H1 (cell line): ENCODE measurements at regions not wholly inside any gene's neighbourhood (a gene's known extent, or its start where the extent isn't known, plus 50 kb on each side); places are given as distances from the start of the nearest gene placed in this dataset.

ENCODE experiments used
- CTCF ChIA-PET: fragments of 300-600 bp; sonication (Branson Sonifier 250); formaldehyde crosslinking; loops from one replicate; lab custom pipeline; 2021; ENCODE audit not compliant: partially characterized antibody; lab: Charles Lee
- POLR2A ChIA-PET: fragments of 300-600 bp; sonication (Branson Sonifier 250); formaldehyde crosslinking; loops from one replicate; lab custom pipeline; 2021; ENCODE audit warnings: inconsistent platforms; ENCODE audit not compliant: partially characterized antibody; lab: Charles Lee
- DNase-seq, 2 experiments: peaks; one replicate each; pipeline versions ENCODE4 v3.0.0 to v3.0.0-alpha.2; 2010 to 2022; ENCODE audit warnings: low spot score in 2 of 2, low read depth in 1 of 2, mixed read lengths in 1 of 2
- FAIRE-seq: peaks from 2 replicates; lab custom pipeline; 2011; peaks lifted over from hg19 to GRCh38; lab: Jason Lieb, UNC
- H2AFZ ChIP-seq: 2 replicates; pipeline ENCODE4 v1.8.1; 2012; ENCODE audit warnings: low read length, inconsistent platforms
- H2AK5ac ChIP-seq: 2 replicates; pipeline ENCODE4 v1.6.1; 2013; ENCODE audit warnings: low read depth, low read length
- H2BK120ac ChIP-seq: replicated peaks from 2 replicates; pipeline ENCODE3; 2013; ENCODE audit warnings: low read depth, low read length, inconsistent platforms
- H2BK12ac ChIP-seq: 2 replicates; pipeline ENCODE4 v1.6.1; 2013; ENCODE audit warnings: low read depth, low read length
- H2BK15ac ChIP-seq: 2 replicates; pipeline ENCODE4 v1.6.1; 2013; ENCODE audit warnings: low read length
- H2BK20ac ChIP-seq: 2 replicates; pipeline ENCODE4 v1.6.1; 2013; ENCODE audit warnings: low read length
- H2BK5ac ChIP-seq: 2 replicates; pipeline ENCODE4 v1.6.1; 2013; ENCODE audit warnings: low read depth, low read length
- H3K14ac ChIP-seq: 2 replicates; pipeline ENCODE4 v1.6.1; 2013; ENCODE audit warnings: inconsistent platforms; ENCODE audit not compliant: insufficient read length
- H3K18ac ChIP-seq: 2 replicates; pipeline ENCODE4 v1.6.1; 2013; ENCODE audit warnings: low read length; ENCODE audit errors: extremely low read depth
- H3K23ac ChIP-seq: 2 replicates; pipeline ENCODE4 v1.6.1; 2013; ENCODE audit warnings: inconsistent platforms; ENCODE audit not compliant: insufficient read length
- H3K23me2 ChIP-seq: 2 replicates; pipeline ENCODE4 v1.6.1; 2013; ENCODE audit warnings: low read depth, low read length
- H3K27ac ChIP-seq: 2 replicates; pipeline ENCODE4 v1.6.1; 2011; ENCODE audit warnings: low read depth, low read length, inconsistent platforms
- H3K27me3 ChIP-seq, 4 experiments: replicated peaks in 1 of 4; 1 replicate in 1 of 4; 2 replicates in 3 of 4; pipeline versions ENCODE4 v1.6.1 to v1.8.1; 2011 to 2013; ENCODE audit warnings: low read length in 3 of 4, mild to moderate bottlenecking in 3 of 4, inconsistent platforms in 2 of 4, mixed read lengths in 2 of 4, moderate library complexity in 1 of 4; ENCODE audit not compliant: control insufficient read depth in 3 of 4, insufficient read depth in 3 of 4; ENCODE audit errors: extremely low read depth in 1 of 4
- H3K36me3 ChIP-seq, 4 experiments: 2 replicates each; pipeline versions ENCODE4 v1.6.1 to v1.8.1; 2011 to 2013; ENCODE audit warnings: mild to moderate bottlenecking in 4 of 4, low read length in 3 of 4, moderate library complexity in 2 of 4, control low read depth in 1 of 4, inconsistent platforms in 1 of 4; ENCODE audit not compliant: insufficient read depth in 4 of 4, control insufficient read depth in 2 of 4
- H3K4ac ChIP-seq: replicated peaks from 2 replicates; pipeline ENCODE3; 2013; ENCODE audit warnings: low read length, low read depth, mixed read lengths, inconsistent platforms; ENCODE audit not compliant: insufficient read length
- H3K4me1 ChIP-seq, 4 experiments: replicated peaks in 1 of 4; 1 replicate in 1 of 4; 2 replicates in 3 of 4; pipeline versions ENCODE4 v1.6.1 to v1.8.1; 2011 to 2013; ENCODE audit warnings: low read length in 3 of 4, inconsistent platforms in 2 of 4, mixed read lengths in 1 of 4; ENCODE audit not compliant: insufficient read depth in 4 of 4, control insufficient read depth in 3 of 4
- H3K4me2 ChIP-seq, 2 experiments: 2 replicates each; pipeline versions ENCODE4 v1.6.1 to v1.8.1; 2011 to 2013; ENCODE audit warnings: low read depth in 2 of 2, low read length in 2 of 2, control low read depth in 1 of 2, inconsistent platforms in 1 of 2, mild to moderate bottlenecking in 1 of 2; ENCODE audit not compliant: insufficient read depth in 1 of 2
- H3K4me3 ChIP-seq, 4 experiments: fragments of 200-600, 300-600 bp in 1 of 4; sonication (generic), shearing (Covaris generic), sonication (Bioruptor Twin) in 1 of 4; 2 replicates each; pipeline versions ENCODE4 v1.5.1 to v1.8.1; 2011 to 2016; ENCODE audit warnings: low read length in 4 of 4, low read depth in 3 of 4, control low read depth in 2 of 4, inconsistent platforms in 2 of 4, mild to moderate bottlenecking in 2 of 4, mixed read lengths in 1 of 4, moderate library complexity in 1 of 4; ENCODE audit not compliant: insufficient read depth in 2 of 4; ENCODE audit errors: extremely low read depth in 1 of 4
- H3K56ac ChIP-seq: replicated peaks from 2 replicates; pipeline ENCODE3; 2013; ENCODE audit warnings: low read depth, mild to moderate bottlenecking, mixed read lengths, low read length, inconsistent platforms; ENCODE audit not compliant: insufficient read length
- H3K79me1 ChIP-seq: 2 replicates; pipeline ENCODE4 v1.6.1; 2013; ENCODE audit warnings: low read depth, low read length, control low read depth
- H3K79me2 ChIP-seq, 2 experiments: 2 replicates each; pipeline versions ENCODE4 v1.6.1 to v1.8.1; 2012 to 2013; ENCODE audit warnings: low read length in 2 of 2, mild to moderate bottlenecking in 2 of 2, inconsistent platforms in 1 of 2; ENCODE audit not compliant: insufficient read depth in 2 of 2, control insufficient read depth in 1 of 2
- H3K9ac ChIP-seq, 4 experiments: replicated peaks in 1 of 4; 1 replicate in 1 of 4; 2 replicates in 3 of 4; pipeline versions ENCODE4 v1.6.1 to v1.8.1; 2011 to 2013; ENCODE audit warnings: low read depth in 3 of 4, low read length in 3 of 4, control low read depth in 2 of 4, mild to moderate bottlenecking in 2 of 4, moderate library complexity in 2 of 4, inconsistent platforms in 1 of 4; ENCODE audit errors: extremely low read depth in 1 of 4
- H3K9me3 ChIP-seq, 2 experiments: 2 replicates each; pipeline versions ENCODE4 v1.6.1 to v1.8.1; 2012 to 2013; ENCODE audit warnings: mild to moderate bottlenecking in 2 of 2, moderate library complexity in 2 of 2, control low read depth in 1 of 2, inconsistent platforms in 1 of 2, low read depth in 1 of 2, low read length in 1 of 2, mixed read lengths in 1 of 2; ENCODE audit not compliant: insufficient read depth in 2 of 2
- H4K20me1 ChIP-seq, 2 experiments: replicated peaks in 1 of 2; 2 replicates each; pipeline versions ENCODE3 to v1.8.1; 2011 to 2013; ENCODE audit warnings: inconsistent platforms in 2 of 2, low read length in 2 of 2, mild to moderate bottlenecking in 1 of 2; ENCODE audit not compliant: insufficient read depth in 2 of 2, control insufficient read depth in 1 of 2
- H4K5ac ChIP-seq: 2 replicates; pipeline ENCODE4 v1.6.1; 2013; ENCODE audit warnings: low read length, low read depth, mixed read lengths, inconsistent platforms; ENCODE audit not compliant: insufficient read length
- H4K8ac ChIP-seq: 2 replicates; pipeline ENCODE4 v1.8.0; 2013; ENCODE audit warnings: mild to moderate bottlenecking, moderate library complexity, low read length, inconsistent platforms; ENCODE audit not compliant: insufficient read depth; ENCODE audit errors: extremely low read depth
- H4K91ac ChIP-seq: replicated peaks from 2 replicates; pipeline ENCODE3; 2013; ENCODE audit warnings: low read length, mixed read lengths, inconsistent platforms; ENCODE audit not compliant: insufficient read length
- ASH2L ChIP-seq: fragments of 200-600, 300-600 bp; sonication (generic); IDR thresholded peaks from one replicate; pipeline ENCODE4 v1.7.1; 2017; ENCODE audit warnings: low read length
- CHD2 ChIP-seq: IDR thresholded peaks from 2 replicates; pipeline ENCODE4 v1.6.1; 2012; ENCODE audit warnings: low read length, improper control_type of control experiment
- CTCF ChIP-seq, 3 experiments: IDR thresholded peaks; 1 replicate in 2 of 3; 2 replicates in 1 of 3; pipeline versions ENCODE4 v1.5.1 to v1.6.1; 2011; ENCODE audit warnings: low read length in 3 of 3, mild to moderate bottlenecking in 3 of 3, inconsistent platforms in 2 of 3, low read depth in 1 of 3, moderate library complexity in 1 of 3; ENCODE audit not compliant: insufficient read depth in 1 of 3; ENCODE audit errors: control extremely low read depth in 1 of 3
- GTF2F1 ChIP-seq: IDR thresholded peaks from 2 replicates; pipeline ENCODE4 v1.6.1; 2012; ENCODE audit warnings: low read depth, low read length, improper control_type of control experiment, borderline replicate concordance
- HDAC6 ChIP-seq: IDR thresholded peaks from one replicate; pipeline ENCODE4 v1.7.1; 2012; ENCODE audit warnings: low read depth, mild to moderate bottlenecking, inconsistent platforms, low read length, moderate library complexity
- KDM1A ChIP-seq: fragments of 200-600, 300-600 bp; sonication (generic); IDR thresholded peaks from 2 replicates; pipeline ENCODE4 v1.7.1; 2016; ENCODE audit warnings: mild to moderate bottlenecking, low read length, borderline replicate concordance
- MAFK ChIP-seq: IDR thresholded peaks from 2 replicates; pipeline ENCODE4 v1.6.1; 2012; ENCODE audit warnings: low read depth, mild to moderate bottlenecking, improper control_type of control experiment, low read length
- POLR2AphosphoS5 ChIP-seq: IDR thresholded peaks from 2 replicates; pipeline ENCODE4 v1.6.1; 2011; ENCODE audit warnings: low read depth, low read length
- RAD21 ChIP-seq, 2 experiments: IDR thresholded peaks in 1 of 2; conservative IDR thresholded peaks in 1 of 2; 2 replicates each; pipeline ENCODE4 v1.6.1; 2011; ENCODE audit warnings: low read depth in 2 of 2, low read length in 2 of 2, improper control_type of control experiment in 1 of 2, inconsistent platforms in 1 of 2, mild to moderate bottlenecking in 1 of 2, moderate library complexity in 1 of 2
- SIN3A ChIP-seq, 2 experiments: IDR thresholded peaks in 1 of 2; conservative IDR thresholded peaks in 1 of 2; 2 replicates each; pipeline ENCODE4 v1.6.1; 2011 to 2012; ENCODE audit warnings: low read length in 2 of 2, improper control_type of control experiment in 1 of 2, low read depth in 1 of 2, mild to moderate bottlenecking in 1 of 2
- SIRT6 ChIP-seq: IDR thresholded peaks from one replicate; pipeline ENCODE4 v1.7.1; 2012; ENCODE audit warnings: low read length, inconsistent platforms
- SIX5 ChIP-seq: IDR thresholded peaks from 2 replicates; pipeline ENCODE4 v1.6.1; 2011; ENCODE audit warnings: mild to moderate bottlenecking, low read depth, low read length
- ZNF274 ChIP-seq: IDR thresholded peaks from 2 replicates; pipeline ENCODE4 v1.7.0; 2012; ENCODE audit warnings: low read length, borderline replicate concordance; ENCODE audit errors: extremely low read depth
- WGBS, 2 experiments: shearing (Covaris generic) in 1 of 2; methylation state at CpG; one replicate each; pipeline versions ENCODE4 v1.1.6 to v1.1.7; 2013 to 2015; ENCODE audit warnings: low lambda C conversion rate in 2 of 2, mixed read lengths in 2 of 2, inconsistent platforms in 1 of 2, low coverage in 1 of 2, missing lambda C conversion rate in 1 of 2; ENCODE audit not compliant: insufficient replicate concordance in 2 of 2, insufficient coverage in 1 of 2, insufficient read length in 1 of 2; ENCODE audit errors: extremely low coverage in 1 of 2, missing lambda C conversion rate in 1 of 2; 5-methylcytosine and 5-hydroxymethylcytosine counted together

- Histone ChIP-seq H3K4me1 (no peaks in the 10 kb centered on the region), H2BK5ac (no peak overlapping the region), H4K8ac (no peak overlapping the region), H2BK120ac (no peak overlapping the region), H3K18ac (no peak overlapping the region), H3K4ac (no peak overlapping the region), H3K23me2 (no peaks in the 10 kb centered on the region), H4K20me1 (no peaks in the 10 kb centered on the region), H3K36me3 (no peaks in the 10 kb centered on the region), H2AFZ (no peak overlapping the region), H2BK12ac (no peak overlapping the region), H2BK15ac (no peak overlapping the region), H3K27me3 (no peaks in the 10 kb centered on the region), H3K79me1 (no peaks in the 10 kb centered on the region), H3K27ac (no peak overlapping the region), H2AK5ac (no peak overlapping the region), H3K9me3 (no peaks in the 10 kb centered on the region), H3K23ac (no peak overlapping the region), H3K56ac (no peak overlapping the region), H3K14ac (no peak overlapping the region), H3K4me2 (no peak overlapping the region), H2BK20ac (no peak overlapping the region), H3K79me2 (no peaks in the 10 kb centered on the region), H3K4me3 (no peak overlapping the region), H4K91ac (no peak overlapping the region), H4K5ac (no peak overlapping the region), H3K9ac (no peak overlapping the region)
- FAIRE-seq (no peak), DNase-seq (no peak)
- WGBS, 2 experiments, result 85% methylated on average over 3 of the region's 3 CpGs; no CpG with 5 or more reads in 1 of the 2 experiments
- ChIA-PET CTCF (no interaction called here), POLR2A (no interaction called here)
- no peak for TF ChIP-seq SIX5
- no peak for TF ChIP-seq CHD2
- TF ChIP-seq ZNF274, result no peak
- no peak for TF ChIP-seq GTF2F1
- TF ChIP-seq ASH2L, result no peak
- no peak for TF ChIP-seq SIN3A (conservative IDR thresholded peaks at IDR 0.05 in 1 of 2, IDR thresholded peaks at IDR 0.05 in 1 of 2; ENCODE audit: low read depth in 1 of 2, low read length in 2 of 2)
- no peak for TF ChIP-seq SIRT6
- TF ChIP-seq CTCF (IDR thresholded peaks at IDR 0.05; ENCODE audit: control extremely low read depth in 1 of 3, insufficient read depth in 1 of 3, low read depth in 1 of 3, low read length in 3 of 3), result no peak
- TF ChIP-seq POLR2AphosphoS5, result no peak
- no peak for TF ChIP-seq HDAC6
- no peak for TF ChIP-seq KDM1A
- TF ChIP-seq RAD21 (IDR thresholded peaks at IDR 0.05 in 1 of 2, conservative IDR thresholded peaks at IDR 0.05 in 1 of 2; ENCODE audit: low read depth in 2 of 2, low read length in 2 of 2), result no peak
- TF ChIP-seq MAFK, result no peak
Measured at GRCh38 chr15:91564631-91565030, 288.9 kb upstream of the SLCO3A1 start.
